Panc1 (cell line): ENCODE measurements at regions not wholly inside any gene's neighbourhood (a gene's known extent, or its start where the extent isn't known, plus 50 kb on each side); places are given as distances from the start of the nearest gene placed in this dataset.

Experiments used
- ATAC-seq: fragments of 200-7000 bp; cut with Tn5 transposase; 2 replicates; pipeline ENCODE4 v1.9.1; 2020; ENCODE audit warnings: mild to moderate bottlenecking, moderate library complexity
- BruUV-seq: library from RNA; stranded (reverse); fragments of 400-500 nt; replicated peaks from 2 replicates; lab custom pipeline; 2021; lab: Mats Ljungman, UMichigan
- CTCF ChIA-PET: fragments of 300-600 bp; sonication (Branson Sonifier 250); formaldehyde crosslinking; loops from one replicate; lab custom pipeline; 2022; ENCODE audit warnings: antibody characterized with exemption; lab: Charles Lee
- POLR2A ChIA-PET: fragments of 300-600 bp; sonication (Branson Sonifier 250); formaldehyde crosslinking; loops from one replicate; lab custom pipeline; 2022; ENCODE audit warnings: antibody characterized with exemption; lab: Charles Lee
- DNase-seq: peaks from one replicate; pipeline ENCODE4 v3.0.0-alpha.2; 2010; ENCODE audit warnings: low read depth, low spot score
- H3K27ac ChIP-seq: 2 replicates; pipeline ENCODE4 v1.5.1; 2011; ENCODE audit warnings: mild to moderate bottlenecking, low read length, inconsistent platforms
- H3K27me3 ChIP-seq: fragments of 200-500 bp; sonication (Bioruptor generic); 2 replicates; pipeline ENCODE4 v1.6.0; 2014; ENCODE audit warnings: low read length, inconsistent platforms; ENCODE audit not compliant: control insufficient read depth, insufficient read depth
- H3K36me3 ChIP-seq: fragments of 200-500 bp; sonication (Bioruptor generic); 2 replicates; pipeline ENCODE4 v1.5.1; 2014; ENCODE audit warnings: inconsistent platforms, mild to moderate bottlenecking, low read length, moderate library complexity; ENCODE audit not compliant: control insufficient read depth, insufficient read depth
- H3K4me1 ChIP-seq: 2 replicates; pipeline ENCODE4 v1.5.1; 2011; ENCODE audit warnings: inconsistent platforms, mild to moderate bottlenecking, low read length, moderate library complexity; ENCODE audit not compliant: control insufficient read depth, insufficient read depth
- H3K4me3 ChIP-seq, 2 experiments: 2 replicates each; pipeline ENCODE4 v1.5.1; 2011 to 2012; ENCODE audit warnings: low read depth in 2 of 2, low read length in 2 of 2, mild to moderate bottlenecking in 2 of 2, inconsistent platforms in 1 of 2, moderate library complexity in 1 of 2
- H3K9me3 ChIP-seq: fragments of 200-500 bp; sonication (Bioruptor generic); 2 replicates; pipeline ENCODE4 v1.5.1; 2014; ENCODE audit warnings: low read depth, mild to moderate bottlenecking, inconsistent platforms, low read length, moderate library complexity; ENCODE audit not compliant: control insufficient read depth, insufficient read depth
- POLR2AphosphoS5 ChIP-seq: IDR thresholded peaks from 2 replicates; pipeline ENCODE4 v1.6.1; 2012; ENCODE audit warnings: mild to moderate bottlenecking, low read depth, low read length, moderate library complexity
- SIN3A ChIP-seq: IDR thresholded peaks from 2 replicates; pipeline ENCODE4 v1.6.1; 2012; ENCODE audit warnings: low read depth, mild to moderate bottlenecking, low read length, moderate library complexity, borderline replicate concordance; ENCODE audit not compliant: insufficient read depth
- TCF7L2 ChIP-seq: IDR thresholded peaks from 2 replicates; pipeline ENCODE4 v1.6.1; 2011; ENCODE audit warnings: mild to moderate bottlenecking, low read depth, low read length, inconsistent platforms
- in situ Hi-C: cut with HindIII; loops from 2 replicates; pipeline ENCODE4 v1.10.0; 2016; ENCODE audit warnings: low sequenced_read_pairs, low pct_unique_long_range_greater_than_20kb
- intact Hi-C: fragments of 100-400 bp; cut with micrococcal nuclease; formaldehyde crosslinking; loops from one replicate; pipeline ENCODE4 v1.10.0; 2022; ENCODE audit not compliant: unreplicated experiment
- TF ChIP-seq, protein P1 (sequence below), 2 experiments: IDR thresholded peaks; 2 replicates each; pipeline ENCODE4 v1.6.1; 2011 to 2012; ENCODE audit warnings: low read depth in 2 of 2, control low read depth in 1 of 2, low read length in 1 of 2, mild to moderate bottlenecking in 1 of 2, moderate library complexity in 1 of 2; ENCODE audit not compliant: insufficient read depth in 1 of 2
- TF ChIP-seq, protein P2 (sequence below): fragments of 450-650 bp; IDR thresholded peaks from 2 replicates; pipeline ENCODE4 v1.5.1; 2017; ENCODE audit warnings: mild to moderate bottlenecking

- Histone ChIP-seq H3K36me3 (no peaks in the 10 kb centered on the region), H3K27ac (no peak overlapping the region), H3K4me1 (no peaks in the 10 kb centered on the region), H3K27me3 (no peaks in the 10 kb centered on the region), H3K9me3 (no peaks in the 10 kb centered on the region), H3K4me3 (no peak overlapping the region)
- POLR2A ChIA-PET = no interaction called here
- no peak for TF ChIP-seq POLR2AphosphoS5
- TF ChIP-seq, protein P1, sequence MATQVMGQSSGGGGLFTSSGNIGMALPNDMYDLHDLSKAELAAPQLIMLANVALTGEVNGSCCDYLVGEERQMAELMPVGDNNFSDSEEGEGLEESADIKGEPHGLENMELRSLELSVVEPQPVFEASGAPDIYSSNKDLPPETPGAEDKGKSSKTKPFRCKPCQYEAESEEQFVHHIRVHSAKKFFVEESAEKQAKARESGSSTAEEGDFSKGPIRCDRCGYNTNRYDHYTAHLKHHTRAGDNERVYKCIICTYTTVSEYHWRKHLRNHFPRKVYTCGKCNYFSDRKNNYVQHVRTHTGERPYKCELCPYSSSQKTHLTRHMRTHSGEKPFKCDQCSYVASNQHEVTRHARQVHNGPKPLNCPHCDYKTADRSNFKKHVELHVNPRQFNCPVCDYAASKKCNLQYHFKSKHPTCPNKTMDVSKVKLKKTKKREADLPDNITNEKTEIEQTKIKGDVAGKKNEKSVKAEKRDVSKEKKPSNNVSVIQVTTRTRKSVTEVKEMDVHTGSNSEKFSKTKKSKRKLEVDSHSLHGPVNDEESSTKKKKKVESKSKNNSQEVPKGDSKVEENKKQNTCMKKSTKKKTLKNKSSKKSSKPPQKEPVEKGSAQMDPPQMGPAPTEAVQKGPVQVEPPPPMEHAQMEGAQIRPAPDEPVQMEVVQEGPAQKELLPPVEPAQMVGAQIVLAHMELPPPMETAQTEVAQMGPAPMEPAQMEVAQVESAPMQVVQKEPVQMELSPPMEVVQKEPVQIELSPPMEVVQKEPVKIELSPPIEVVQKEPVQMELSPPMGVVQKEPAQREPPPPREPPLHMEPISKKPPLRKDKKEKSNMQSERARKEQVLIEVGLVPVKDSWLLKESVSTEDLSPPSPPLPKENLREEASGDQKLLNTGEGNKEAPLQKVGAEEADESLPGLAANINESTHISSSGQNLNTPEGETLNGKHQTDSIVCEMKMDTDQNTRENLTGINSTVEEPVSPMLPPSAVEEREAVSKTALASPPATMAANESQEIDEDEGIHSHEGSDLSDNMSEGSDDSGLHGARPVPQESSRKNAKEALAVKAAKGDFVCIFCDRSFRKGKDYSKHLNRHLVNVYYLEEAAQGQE (IDR thresholded peaks at IDR 0.05; ENCODE audit: insufficient read depth in 1 of 2, low read depth in 2 of 2, low read length in 1 of 2) = no peak
- no peak for TF ChIP-seq TCF7L2
- no peak for TF ChIP-seq SIN3A
- TF ChIP-seq, protein P2, sequence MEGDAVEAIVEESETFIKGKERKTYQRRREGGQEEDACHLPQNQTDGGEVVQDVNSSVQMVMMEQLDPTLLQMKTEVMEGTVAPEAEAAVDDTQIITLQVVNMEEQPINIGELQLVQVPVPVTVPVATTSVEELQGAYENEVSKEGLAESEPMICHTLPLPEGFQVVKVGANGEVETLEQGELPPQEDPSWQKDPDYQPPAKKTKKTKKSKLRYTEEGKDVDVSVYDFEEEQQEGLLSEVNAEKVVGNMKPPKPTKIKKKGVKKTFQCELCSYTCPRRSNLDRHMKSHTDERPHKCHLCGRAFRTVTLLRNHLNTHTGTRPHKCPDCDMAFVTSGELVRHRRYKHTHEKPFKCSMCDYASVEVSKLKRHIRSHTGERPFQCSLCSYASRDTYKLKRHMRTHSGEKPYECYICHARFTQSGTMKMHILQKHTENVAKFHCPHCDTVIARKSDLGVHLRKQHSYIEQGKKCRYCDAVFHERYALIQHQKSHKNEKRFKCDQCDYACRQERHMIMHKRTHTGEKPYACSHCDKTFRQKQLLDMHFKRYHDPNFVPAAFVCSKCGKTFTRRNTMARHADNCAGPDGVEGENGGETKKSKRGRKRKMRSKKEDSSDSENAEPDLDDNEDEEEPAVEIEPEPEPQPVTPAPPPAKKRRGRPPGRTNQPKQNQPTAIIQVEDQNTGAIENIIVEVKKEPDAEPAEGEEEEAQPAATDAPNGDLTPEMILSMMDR = no peak
- intact Hi-C loops = no loop called here
- in situ Hi-C loops = no loop called here
- CTCF ChIA-PET = no interaction called here
- BruUV-seq = no TSS peak
- no peak for ATAC-seq
- no peak for DNase-seq
Observed at GRCh38 chr21:24628046-24628445, 979.2 kb downstream of the MRPL39 start.

- Histone ChIP-seq H3K27ac (no peak overlapping the region), H3K9me3 (no peaks in the 10 kb centered on the region), H3K4me3 (no peak overlapping the region), H3K27me3 (no peaks in the 10 kb centered on the region), H3K4me1 (no peaks in the 10 kb centered on the region), H3K36me3 (no peaks in the 10 kb centered on the region)
- ATAC-seq (no peak), DNase-seq (no peak)
- CTCF ChIA-PET = no interaction called here
- intact Hi-C loops = no loop called here
- POLR2A ChIA-PET = no interaction called here
- in situ Hi-C loops = no loop called here
- BruUV-seq = no TSS peak
- TF ChIP-seq TCF7L2 (no peak), POLR2AphosphoS5 (no peak), SIN3A (no peak)
- TF ChIP-seq, protein P1 (IDR thresholded peaks at IDR 0.05; ENCODE audit: insufficient read depth in 1 of 2, low read depth in 2 of 2, low read length in 1 of 2) = no peak
- TF ChIP-seq, protein P2 = no peak
Observed at GRCh38 chr21:24617819-24618218, 989.5 kb downstream of the MRPL39 start.
